Liver (tissue), 3 donors: ENCODE measurements at regions not wholly inside any gene's neighbourhood (a gene's known extent, or its start where the extent isn't known, plus 50 kb on each side); places are given as distances from the start of the nearest gene placed in this dataset.

ENCODE experiments used
- NR2F2 ChIP-seq: IDR thresholded peaks from 2 replicates; pipeline ENCODE4 v1.6.1; 2016; ENCODE audit warnings: antibody characterized with exemption
- RAD21 ChIP-seq, 2 donors: IDR thresholded peaks; 2 replicates each; pipeline ENCODE4 v1.6.1; 2016; ENCODE audit warnings: antibody characterized with exemption in 2 of 2, mild to moderate bottlenecking in 2 of 2
- RXRA ChIP-seq, 2 donors: IDR thresholded peaks; 2 replicates each; pipeline ENCODE4 v1.6.1; 2017 to 2018; ENCODE audit warnings: antibody characterized with exemption in 2 of 2, mild to moderate bottlenecking in 1 of 2
- TAF1 ChIP-seq: conservative IDR thresholded peaks from 2 replicates; pipeline ENCODE4 v1.6.1; 2016; ENCODE audit warnings: antibody characterized with exemption, mild to moderate bottlenecking
- TF ChIP-seq, protein P1 (sequence below): fragments of 150-350 bp; IDR thresholded peaks from 2 replicates; pipeline ENCODE4 v1.5.1; 2017; ENCODE audit warnings: improper control_type of control experiment, low read depth, low read length; ENCODE audit not compliant: missing input control
- TF ChIP-seq, protein P2 (sequence below): IDR thresholded peaks from 2 replicates; pipeline ENCODE4 v1.6.1; 2016; ENCODE audit warnings: antibody characterized with exemption, mild to moderate bottlenecking
- donor health status: healthy.
- donor health status: healthy.

DNA sequence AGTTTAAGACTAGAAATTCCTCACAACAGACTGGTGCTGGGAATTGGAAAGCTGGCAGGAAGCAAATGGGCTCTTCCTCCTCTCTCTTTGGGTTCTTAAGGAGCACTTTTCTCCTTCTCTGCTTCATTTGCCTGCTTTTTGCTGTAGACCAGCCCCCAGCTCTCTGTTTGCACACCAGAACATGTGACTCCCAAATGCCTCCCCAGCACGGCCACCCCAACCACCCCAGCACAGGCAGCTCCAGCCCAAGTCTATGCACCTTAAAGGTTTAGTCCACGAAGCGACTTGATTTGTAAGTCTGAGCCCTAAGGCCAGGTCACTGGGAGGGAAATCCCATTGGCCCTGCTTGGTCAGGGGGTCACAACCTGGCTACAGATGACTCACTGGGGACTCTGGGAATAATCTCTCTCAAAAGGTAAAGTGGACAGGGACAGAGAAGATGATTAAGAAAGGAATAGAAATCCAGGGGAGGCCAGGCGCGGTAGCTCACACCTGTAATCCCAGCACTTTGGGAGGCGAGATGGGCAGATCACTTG lies 377.8 kb upstream of the PROK2 start:
- TF ChIP-seq, protein P1, sequence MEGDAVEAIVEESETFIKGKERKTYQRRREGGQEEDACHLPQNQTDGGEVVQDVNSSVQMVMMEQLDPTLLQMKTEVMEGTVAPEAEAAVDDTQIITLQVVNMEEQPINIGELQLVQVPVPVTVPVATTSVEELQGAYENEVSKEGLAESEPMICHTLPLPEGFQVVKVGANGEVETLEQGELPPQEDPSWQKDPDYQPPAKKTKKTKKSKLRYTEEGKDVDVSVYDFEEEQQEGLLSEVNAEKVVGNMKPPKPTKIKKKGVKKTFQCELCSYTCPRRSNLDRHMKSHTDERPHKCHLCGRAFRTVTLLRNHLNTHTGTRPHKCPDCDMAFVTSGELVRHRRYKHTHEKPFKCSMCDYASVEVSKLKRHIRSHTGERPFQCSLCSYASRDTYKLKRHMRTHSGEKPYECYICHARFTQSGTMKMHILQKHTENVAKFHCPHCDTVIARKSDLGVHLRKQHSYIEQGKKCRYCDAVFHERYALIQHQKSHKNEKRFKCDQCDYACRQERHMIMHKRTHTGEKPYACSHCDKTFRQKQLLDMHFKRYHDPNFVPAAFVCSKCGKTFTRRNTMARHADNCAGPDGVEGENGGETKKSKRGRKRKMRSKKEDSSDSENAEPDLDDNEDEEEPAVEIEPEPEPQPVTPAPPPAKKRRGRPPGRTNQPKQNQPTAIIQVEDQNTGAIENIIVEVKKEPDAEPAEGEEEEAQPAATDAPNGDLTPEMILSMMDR: no peak
- TF ChIP-seq RAD21 (IDR thresholded peaks at IDR 0.05) (no peak), RXRA (IDR thresholded peaks at IDR 0.05) (no peak), NR2F2 (no peak), TAF1 (no peak)
- TF ChIP-seq, protein P2, sequence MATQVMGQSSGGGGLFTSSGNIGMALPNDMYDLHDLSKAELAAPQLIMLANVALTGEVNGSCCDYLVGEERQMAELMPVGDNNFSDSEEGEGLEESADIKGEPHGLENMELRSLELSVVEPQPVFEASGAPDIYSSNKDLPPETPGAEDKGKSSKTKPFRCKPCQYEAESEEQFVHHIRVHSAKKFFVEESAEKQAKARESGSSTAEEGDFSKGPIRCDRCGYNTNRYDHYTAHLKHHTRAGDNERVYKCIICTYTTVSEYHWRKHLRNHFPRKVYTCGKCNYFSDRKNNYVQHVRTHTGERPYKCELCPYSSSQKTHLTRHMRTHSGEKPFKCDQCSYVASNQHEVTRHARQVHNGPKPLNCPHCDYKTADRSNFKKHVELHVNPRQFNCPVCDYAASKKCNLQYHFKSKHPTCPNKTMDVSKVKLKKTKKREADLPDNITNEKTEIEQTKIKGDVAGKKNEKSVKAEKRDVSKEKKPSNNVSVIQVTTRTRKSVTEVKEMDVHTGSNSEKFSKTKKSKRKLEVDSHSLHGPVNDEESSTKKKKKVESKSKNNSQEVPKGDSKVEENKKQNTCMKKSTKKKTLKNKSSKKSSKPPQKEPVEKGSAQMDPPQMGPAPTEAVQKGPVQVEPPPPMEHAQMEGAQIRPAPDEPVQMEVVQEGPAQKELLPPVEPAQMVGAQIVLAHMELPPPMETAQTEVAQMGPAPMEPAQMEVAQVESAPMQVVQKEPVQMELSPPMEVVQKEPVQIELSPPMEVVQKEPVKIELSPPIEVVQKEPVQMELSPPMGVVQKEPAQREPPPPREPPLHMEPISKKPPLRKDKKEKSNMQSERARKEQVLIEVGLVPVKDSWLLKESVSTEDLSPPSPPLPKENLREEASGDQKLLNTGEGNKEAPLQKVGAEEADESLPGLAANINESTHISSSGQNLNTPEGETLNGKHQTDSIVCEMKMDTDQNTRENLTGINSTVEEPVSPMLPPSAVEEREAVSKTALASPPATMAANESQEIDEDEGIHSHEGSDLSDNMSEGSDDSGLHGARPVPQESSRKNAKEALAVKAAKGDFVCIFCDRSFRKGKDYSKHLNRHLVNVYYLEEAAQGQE: no peak
